Panc1 (cell line): ENCODE measurements at regions not wholly inside any gene's neighbourhood (a gene's known extent, or its start where the extent isn't known, plus 50 kb on each side); places are given as distances from the start of the nearest gene placed in this dataset.

ENCODE experiments used
- ATAC-seq: fragments of 200-7000 bp; cut with Tn5 transposase; 2 replicates; pipeline ENCODE4 v1.9.1; 2020; ENCODE audit warnings: mild to moderate bottlenecking, moderate library complexity
- BruUV-seq: library from RNA; stranded (reverse); fragments of 400-500 nt; replicated peaks from 2 replicates; lab custom pipeline; 2021; lab: Mats Ljungman, UMichigan
- CTCF ChIA-PET: fragments of 300-600 bp; sonication (Branson Sonifier 250); formaldehyde crosslinking; loops from one replicate; lab custom pipeline; 2022; ENCODE audit warnings: antibody characterized with exemption; lab: Charles Lee
- POLR2A ChIA-PET: fragments of 300-600 bp; sonication (Branson Sonifier 250); formaldehyde crosslinking; loops from one replicate; lab custom pipeline; 2022; ENCODE audit warnings: antibody characterized with exemption; lab: Charles Lee
- DNase-seq: peaks from one replicate; pipeline ENCODE4 v3.0.0-alpha.2; 2010; ENCODE audit warnings: low read depth, low spot score
- H3K27ac ChIP-seq: 2 replicates; pipeline ENCODE4 v1.5.1; 2011; ENCODE audit warnings: mild to moderate bottlenecking, low read length, inconsistent platforms
- H3K27me3 ChIP-seq: fragments of 200-500 bp; sonication (Bioruptor generic); 2 replicates; pipeline ENCODE4 v1.6.0; 2014; ENCODE audit warnings: low read length, inconsistent platforms; ENCODE audit not compliant: control insufficient read depth, insufficient read depth
- H3K36me3 ChIP-seq: fragments of 200-500 bp; sonication (Bioruptor generic); 2 replicates; pipeline ENCODE4 v1.5.1; 2014; ENCODE audit warnings: inconsistent platforms, mild to moderate bottlenecking, low read length, moderate library complexity; ENCODE audit not compliant: control insufficient read depth, insufficient read depth
- H3K4me1 ChIP-seq: 2 replicates; pipeline ENCODE4 v1.5.1; 2011; ENCODE audit warnings: inconsistent platforms, mild to moderate bottlenecking, low read length, moderate library complexity; ENCODE audit not compliant: control insufficient read depth, insufficient read depth
- H3K4me3 ChIP-seq, 2 experiments: 2 replicates each; pipeline ENCODE4 v1.5.1; 2011 to 2012; ENCODE audit warnings: low read depth in 2 of 2, low read length in 2 of 2, mild to moderate bottlenecking in 2 of 2, inconsistent platforms in 1 of 2, moderate library complexity in 1 of 2
- H3K9me3 ChIP-seq: fragments of 200-500 bp; sonication (Bioruptor generic); 2 replicates; pipeline ENCODE4 v1.5.1; 2014; ENCODE audit warnings: low read depth, mild to moderate bottlenecking, inconsistent platforms, low read length, moderate library complexity; ENCODE audit not compliant: control insufficient read depth, insufficient read depth
- CTCF ChIP-seq: fragments of 450-650 bp; IDR thresholded peaks from 2 replicates; pipeline ENCODE4 v1.5.1; 2017; ENCODE audit warnings: mild to moderate bottlenecking
- POLR2AphosphoS5 ChIP-seq: IDR thresholded peaks from 2 replicates; pipeline ENCODE4 v1.6.1; 2012; ENCODE audit warnings: mild to moderate bottlenecking, low read depth, low read length, moderate library complexity
- SIN3A ChIP-seq: IDR thresholded peaks from 2 replicates; pipeline ENCODE4 v1.6.1; 2012; ENCODE audit warnings: low read depth, mild to moderate bottlenecking, low read length, moderate library complexity, borderline replicate concordance; ENCODE audit not compliant: insufficient read depth
- TCF7L2 ChIP-seq: IDR thresholded peaks from 2 replicates; pipeline ENCODE4 v1.6.1; 2011; ENCODE audit warnings: mild to moderate bottlenecking, low read depth, low read length, inconsistent platforms
- in situ Hi-C: cut with HindIII; loops from 2 replicates; pipeline ENCODE4 v1.10.0; 2016; ENCODE audit warnings: low sequenced_read_pairs, low pct_unique_long_range_greater_than_20kb
- intact Hi-C: fragments of 100-400 bp; cut with micrococcal nuclease; formaldehyde crosslinking; loops from one replicate; pipeline ENCODE4 v1.10.0; 2022; ENCODE audit not compliant: unreplicated experiment
- TF ChIP-seq, protein P1 (sequence below), 2 experiments: IDR thresholded peaks; 2 replicates each; pipeline ENCODE4 v1.6.1; 2011 to 2012; ENCODE audit warnings: low read depth in 2 of 2, control low read depth in 1 of 2, low read length in 1 of 2, mild to moderate bottlenecking in 1 of 2, moderate library complexity in 1 of 2; ENCODE audit not compliant: insufficient read depth in 1 of 2

DNA sequence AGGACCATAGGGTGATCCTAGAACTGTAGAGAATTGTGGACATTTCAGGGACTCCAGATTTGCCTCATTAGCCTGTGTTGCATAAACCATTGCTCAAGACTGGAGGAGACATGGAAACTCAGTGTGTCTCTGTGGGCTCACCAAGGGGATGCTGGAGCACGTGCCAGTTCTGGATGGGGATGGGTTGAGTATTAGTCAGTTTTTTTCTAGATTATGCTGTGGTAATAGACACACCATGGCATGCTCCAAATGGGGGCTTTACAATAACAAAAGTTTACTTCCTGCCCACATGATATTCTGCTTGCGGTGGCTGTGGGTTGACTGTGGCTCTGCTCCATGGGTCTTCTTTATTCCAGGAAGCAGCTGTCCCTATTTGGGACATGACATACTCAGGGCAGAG is 125.4 kb downstream of the FOXD2 start:
- no peak for TF ChIP-seq SIN3A
- TF ChIP-seq POLR2AphosphoS5: no peak
- TF ChIP-seq, protein P1, sequence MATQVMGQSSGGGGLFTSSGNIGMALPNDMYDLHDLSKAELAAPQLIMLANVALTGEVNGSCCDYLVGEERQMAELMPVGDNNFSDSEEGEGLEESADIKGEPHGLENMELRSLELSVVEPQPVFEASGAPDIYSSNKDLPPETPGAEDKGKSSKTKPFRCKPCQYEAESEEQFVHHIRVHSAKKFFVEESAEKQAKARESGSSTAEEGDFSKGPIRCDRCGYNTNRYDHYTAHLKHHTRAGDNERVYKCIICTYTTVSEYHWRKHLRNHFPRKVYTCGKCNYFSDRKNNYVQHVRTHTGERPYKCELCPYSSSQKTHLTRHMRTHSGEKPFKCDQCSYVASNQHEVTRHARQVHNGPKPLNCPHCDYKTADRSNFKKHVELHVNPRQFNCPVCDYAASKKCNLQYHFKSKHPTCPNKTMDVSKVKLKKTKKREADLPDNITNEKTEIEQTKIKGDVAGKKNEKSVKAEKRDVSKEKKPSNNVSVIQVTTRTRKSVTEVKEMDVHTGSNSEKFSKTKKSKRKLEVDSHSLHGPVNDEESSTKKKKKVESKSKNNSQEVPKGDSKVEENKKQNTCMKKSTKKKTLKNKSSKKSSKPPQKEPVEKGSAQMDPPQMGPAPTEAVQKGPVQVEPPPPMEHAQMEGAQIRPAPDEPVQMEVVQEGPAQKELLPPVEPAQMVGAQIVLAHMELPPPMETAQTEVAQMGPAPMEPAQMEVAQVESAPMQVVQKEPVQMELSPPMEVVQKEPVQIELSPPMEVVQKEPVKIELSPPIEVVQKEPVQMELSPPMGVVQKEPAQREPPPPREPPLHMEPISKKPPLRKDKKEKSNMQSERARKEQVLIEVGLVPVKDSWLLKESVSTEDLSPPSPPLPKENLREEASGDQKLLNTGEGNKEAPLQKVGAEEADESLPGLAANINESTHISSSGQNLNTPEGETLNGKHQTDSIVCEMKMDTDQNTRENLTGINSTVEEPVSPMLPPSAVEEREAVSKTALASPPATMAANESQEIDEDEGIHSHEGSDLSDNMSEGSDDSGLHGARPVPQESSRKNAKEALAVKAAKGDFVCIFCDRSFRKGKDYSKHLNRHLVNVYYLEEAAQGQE (IDR thresholded peaks at IDR 0.05; ENCODE audit: insufficient read depth in 1 of 2, low read depth in 2 of 2, low read length in 1 of 2): no peak
- TF ChIP-seq TCF7L2: no peak
- TF ChIP-seq CTCF: no peak
- no peak overlapping the region for H3K27ac ChIP-seq
- H3K27me3 ChIP-seq: peaks cover 2% of the 10 kb centered on the region; the same call in 1 of the 2 replicates
- no peak for DNase-seq
- intact Hi-C loops (no loop called here), in situ Hi-C loops (no loop called here)
- no peak overlapping the region for H3K4me3 ChIP-seq
- no peaks in the 10 kb centered on the region for H3K36me3 ChIP-seq
- ATAC-seq: no peak
- no peaks in the 10 kb centered on the region for H3K9me3 ChIP-seq
- H3K4me1 ChIP-seq: no peaks in the 10 kb centered on the region
- BruUV-seq: no TSS peak
- ChIA-PET CTCF (no interaction called here), POLR2A (no interaction called here)

GRCh38 chr1:47564570-47564969 is 126.7 kb downstream of the FOXD2 start:
- intact Hi-C loops: no loop called here

More at GRCh38 chr1:47564570-47564969, 126.7 kb downstream of the FOXD2 start:
- TF ChIP-seq SIN3A (no peak), POLR2AphosphoS5 (no peak), CTCF (no peak), TCF7L2 (no peak)
- TF ChIP-seq, protein P1 (IDR thresholded peaks at IDR 0.05; ENCODE audit: insufficient read depth in 1 of 2, low read depth in 2 of 2, low read length in 1 of 2): no peak
- Histone ChIP-seq H3K4me3 (no peak overlapping the region), H3K9me3 (no peaks in the 10 kb centered on the region), H3K4me1 (no peaks in the 10 kb centered on the region), H3K27ac (no peak overlapping the region), H3K36me3 (no peaks in the 10 kb centered on the region), H3K27me3 (peaks cover 2% of the 10 kb centered on the region; the same call in 1 of the 2 replicates)
- no TSS peak for BruUV-seq
- CTCF ChIA-PET: no interaction called here
- DNase-seq: no peak
- POLR2A ChIA-PET: no interaction called here
- no peak for ATAC-seq
- in situ Hi-C loops: no loop called here
